Stomach smooth muscle (tissue), 2 donors: ENCODE measurements at regions not wholly inside any gene's neighbourhood (a gene's known extent, or its start where the extent isn't known, plus 50 kb on each side); places are given as distances from the start of the nearest gene placed in this dataset.

ENCODE experiments used
- H3K27ac ChIP-seq: one replicate; pipeline ENCODE4 v1.7.0; 2013; ENCODE audit warnings: mild to moderate bottlenecking, low read length, inconsistent platforms
- H3K27me3 ChIP-seq, 2 donors: one replicate each; pipeline ENCODE4 v1.7.0; 2013; ENCODE audit warnings: low read length in 2 of 2; ENCODE audit not compliant: insufficient read depth in 2 of 2, control insufficient read depth in 1 of 2
- H3K36me3 ChIP-seq, 2 donors: one replicate each; pipeline ENCODE4 v1.7.0; 2013; ENCODE audit warnings: low read length in 2 of 2; ENCODE audit not compliant: control insufficient read depth in 2 of 2, insufficient read depth in 2 of 2
- H3K4me1 ChIP-seq: one replicate; pipeline ENCODE4 v1.7.0; 2013; ENCODE audit warnings: low read length; ENCODE audit not compliant: control insufficient read depth, insufficient read depth
- H3K4me3 ChIP-seq, 2 donors: one replicate each; pipeline ENCODE4 v1.7.0; 2013; ENCODE audit warnings: low read length in 2 of 2
- H3K9ac ChIP-seq, 2 donors: one replicate each; pipeline ENCODE4 v1.7.0; 2013; ENCODE audit warnings: low read length in 2 of 2, mild to moderate bottlenecking in 1 of 2
- H3K9me3 ChIP-seq, 2 donors: one replicate each; pipeline ENCODE4 v1.7.0; 2013; ENCODE audit warnings: low read length in 2 of 2; ENCODE audit not compliant: control insufficient read depth in 2 of 2
- donor health status: healthy.
- donor health status: Pancreatic carcinoma.

- H3K27me3 ChIP-seq = no peaks in the 10 kb centered on the region
- no peak overlapping the region for H3K9ac ChIP-seq
- H3K4me1 ChIP-seq = peaks cover 11% of the 10 kb centered on the region
- H3K9me3 ChIP-seq = no peaks in the 10 kb centered on the region
- no peaks in the 10 kb centered on the region for H3K36me3 ChIP-seq
- no peak overlapping the region for H3K27ac ChIP-seq
- H3K4me3 ChIP-seq = no peak overlapping the region
Measured at GRCh38 chr5:81859624-81860023, 108.7 kb upstream of the SSBP2 start.

GRCh38 chr5:81856948-81857928 is 106.3 kb upstream of the SSBP2 start:
- Histone ChIP-seq H3K36me3 (no peaks in the 10 kb centered on the region), H3K27ac (peak overlapping the region; percentile 80), H3K9ac (peak overlapping the region; percentile 60 to 73), H3K4me1 (peaks cover 24% of the 10 kb centered on the region), H3K27me3 (no peaks in the 10 kb centered on the region), H3K9me3 (no peaks in the 10 kb centered on the region), H3K4me3 (peak overlapping the region; percentile 48 to 54)

GRCh38 chr5:81855591-81855990 is 104.7 kb upstream of the SSBP2 start:
- peaks cover 34% of the 10 kb centered on the region for H3K4me1 ChIP-seq
- H3K27me3 ChIP-seq = no peaks in the 10 kb centered on the region
- no peak overlapping the region for H3K9ac ChIP-seq
- no peak overlapping the region for H3K27ac ChIP-seq
- H3K9me3 ChIP-seq = no peaks in the 10 kb centered on the region
- H3K4me3 ChIP-seq = no peak overlapping the region
- H3K36me3 ChIP-seq = no peaks in the 10 kb centered on the region

GRCh38 chr5:81854915-81855314 is 104.0 kb upstream of the SSBP2 start:
- peaks cover 40% of the 10 kb centered on the region for H3K4me1 ChIP-seq
- no peaks in the 10 kb centered on the region for H3K27me3 ChIP-seq
- H3K27ac ChIP-seq = no peak overlapping the region
- H3K36me3 ChIP-seq = no peaks in the 10 kb centered on the region
- H3K9ac ChIP-seq = no peak overlapping the region
- no peak overlapping the region for H3K4me3 ChIP-seq
- H3K9me3 ChIP-seq = no peaks in the 10 kb centered on the region

GRCh38 chr5:81854485-81854884 is 103.6 kb upstream of the SSBP2 start:
- Histone ChIP-seq H3K36me3 (no peaks in the 10 kb centered on the region), H3K27ac (no peak overlapping the region), H3K4me3 (no peak overlapping the region), H3K9ac (no peak overlapping the region), H3K9me3 (no peaks in the 10 kb centered on the region), H3K4me1 (peaks cover 45% of the 10 kb centered on the region), H3K27me3 (no peaks in the 10 kb centered on the region)

GRCh38 chr5:81853030-81853357 is 102.1 kb upstream of the SSBP2 start:
- Histone ChIP-seq H3K27ac (peak overlapping the region; percentile 81), H3K4me3 (peak overlapping the region; percentile 58 to 74), H3K27me3 (no peaks in the 10 kb centered on the region), H3K9me3 (no peaks in the 10 kb centered on the region), H3K36me3 (no peaks in the 10 kb centered on the region), H3K9ac (peak overlapping the region; percentile 12 to 55), H3K4me1 (peaks cover 48% of the 10 kb centered on the region)

- Histone ChIP-seq H3K27ac (peak overlapping the region; percentile 81), H3K9me3 (no peaks in the 10 kb centered on the region), H3K4me3 (peak overlapping the region; percentile 58 to 74), H3K9ac (peak overlapping the region; percentile 12 to 55), H3K4me1 (peaks cover 45% of the 10 kb centered on the region), H3K36me3 (no peaks in the 10 kb centered on the region), H3K27me3 (no peaks in the 10 kb centered on the region)
Measured at GRCh38 chr5:81852291-81853029, 101.6 kb upstream of the SSBP2 start.

- Histone ChIP-seq H3K36me3 (no peaks in the 10 kb centered on the region), H3K9me3 (no peaks in the 10 kb centered on the region), H3K27ac (peak overlapping the region; percentile 91), H3K4me3 (peak overlapping the region; percentile 51 to 74), H3K9ac (peak overlapping the region; percentile 47 to 71), H3K27me3 (no peaks in the 10 kb centered on the region), H3K4me1 (peaks cover 37% of the 10 kb centered on the region)
Measured at GRCh38 chr5:81851481-81852178, 100.7 kb upstream of the SSBP2 start.

- peaks cover 37% of the 10 kb centered on the region for H3K4me1 ChIP-seq
- H3K36me3 ChIP-seq = no peaks in the 10 kb centered on the region
- peak overlapping the region; percentile 51 to 74 for H3K4me3 ChIP-seq
- H3K9ac ChIP-seq = peak overlapping the region; percentile 47 to 64
- no peaks in the 10 kb centered on the region for H3K9me3 ChIP-seq
- H3K27me3 ChIP-seq = no peaks in the 10 kb centered on the region
- H3K27ac ChIP-seq = peak overlapping the region; percentile 91
Measured at GRCh38 chr5:81850501-81851357, 99.8 kb upstream of the SSBP2 start.
